Loucy (cell line): ENCODE measurements at regions not wholly inside any gene's neighbourhood (a gene's known extent, or its start where the extent isn't known, plus 50 kb on each side); places are given as distances from the start of the nearest gene placed in this dataset.

ENCODE experiments used
- CTCF ChIP-seq: fragments of 200-600 bp; sonication (generic); conservative IDR thresholded peaks from 2 replicates; pipeline ENCODE4 v1.5.1; 2014; ENCODE audit warnings: mild to moderate bottlenecking, antibody characterized with exemption, low read length
- EZH2phosphoT487 ChIP-seq: fragments of 200-600 bp; IDR thresholded peaks from 2 replicates; pipeline ENCODE4 v1.6.1; 2018; ENCODE audit warnings: antibody characterized with exemption, mild to moderate bottlenecking, moderate library complexity, borderline replicate concordance

GRCh38 chr6:37566950-37567349 lies 67.3 kb upstream of the CCDC167 start:
- TF ChIP-seq CTCF (no peak), EZH2phosphoT487 (no peak)
